OCI-LY1 (cell line): ENCODE measurements at regions not wholly inside any gene's neighbourhood (a gene's known extent, or its start where the extent isn't known, plus 50 kb on each side); places are given as distances from the start of the nearest gene placed in this dataset.

ENCODE experiments used
- CTCF ChIP-seq: fragments of 200-600 bp; sonication (generic), shearing (Covaris generic); IDR thresholded peaks from 2 replicates; pipeline ENCODE4 v1.5.1; 2017; ENCODE audit warnings: mild to moderate bottlenecking, antibody characterized with exemption, low read length, moderate library complexity, mixed read lengths
- EZH2 ChIP-seq: fragments of 200-600 bp; sonication (generic), shearing (Covaris generic); IDR thresholded peaks from 2 replicates; pipeline ENCODE4 v1.8.0; 2017; ENCODE audit warnings: borderline replicate concordance, mixed run types, mild to moderate bottlenecking, antibody characterized with exemption, low read length, moderate library complexity, mixed read lengths

- TF ChIP-seq EZH2 (no peak), CTCF (no peak)
Measured at GRCh38 chr6:94559829-94560537, 1017.4 kb upstream of the MANEA start.
